Neuronal stem cell (in vitro differentiated cells): ENCODE measurements at regions not wholly inside any gene's neighbourhood (a gene's known extent, or its start where the extent isn't known, plus 50 kb on each side); places are given as distances from the start of the nearest gene placed in this dataset.

ENCODE experiments used
- DNase-seq: peaks from one replicate; pipeline ENCODE4 v3.0.0-alpha.2; 2013; ENCODE audit warnings: low spot score
- H2AFZ ChIP-seq: one replicate; pipeline ENCODE4 v1.6.1; 2013; ENCODE audit warnings: mild to moderate bottlenecking, low read length, inconsistent platforms
- H2AK5ac ChIP-seq: 2 replicates; pipeline ENCODE4 v1.6.1; 2013; ENCODE audit warnings: low read depth, mild to moderate bottlenecking, inconsistent platforms, low read length, moderate library complexity, mixed read lengths
- H2BK120ac ChIP-seq: 2 replicates; pipeline ENCODE4 v1.6.1; 2013; ENCODE audit warnings: low read depth, mild to moderate bottlenecking, inconsistent platforms, low read length, moderate library complexity, mixed read lengths
- H2BK12ac ChIP-seq: one replicate; pipeline ENCODE4 v1.6.1; 2013; ENCODE audit warnings: low read length, inconsistent platforms
- H2BK15ac ChIP-seq: 2 replicates; pipeline ENCODE4 v1.6.1; 2013; ENCODE audit warnings: mild to moderate bottlenecking, low read length, inconsistent platforms, mixed read lengths
- H2BK5ac ChIP-seq: one replicate; pipeline ENCODE4 v1.6.1; 2013; ENCODE audit warnings: inconsistent platforms, mild to moderate bottlenecking, low read length, moderate library complexity
- H3K14ac ChIP-seq: one replicate; pipeline ENCODE4 v1.6.1; 2013; ENCODE audit warnings: low read length, inconsistent platforms
- H3K18ac ChIP-seq: 2 replicates; pipeline ENCODE4 v1.6.1; 2013; ENCODE audit warnings: low read length, inconsistent platforms
- H3K23ac ChIP-seq: 2 replicates; pipeline ENCODE4 v1.6.1; 2013; ENCODE audit warnings: low read depth, mild to moderate bottlenecking, mixed read lengths, low read length, inconsistent platforms; ENCODE audit not compliant: poor library complexity
- H3K27ac ChIP-seq: replicated peaks from 3 replicates; pipeline ENCODE4 v1.5.1; 2013; ENCODE audit warnings: low read length, inconsistent platforms
- H3K27me3 ChIP-seq, 3 experiments: 2 replicates each; pipeline ENCODE4 v1.6.1; 2013; ENCODE audit warnings: low read length in 3 of 3, mild to moderate bottlenecking in 2 of 3, inconsistent platforms in 1 of 3, low read depth in 1 of 3, mixed read lengths in 1 of 3, moderate library complexity in 1 of 3; ENCODE audit not compliant: control insufficient read depth in 3 of 3, insufficient read depth in 3 of 3
- H3K36me3 ChIP-seq, 2 donors: replicated peaks in 1 of 2; 2 replicates each; pipeline ENCODE4 v1.6.1; 2013; ENCODE audit warnings: low read length in 2 of 2; ENCODE audit not compliant: control insufficient read depth in 2 of 2, insufficient read depth in 2 of 2
- H3K4ac ChIP-seq: 2 replicates; pipeline ENCODE4 v1.6.1; 2013; ENCODE audit warnings: inconsistent platforms, mild to moderate bottlenecking, low read length, moderate library complexity
- H3K4me1 ChIP-seq, 2 donors: 1 replicate in 1 of 2; 2 replicates in 1 of 2; pipeline ENCODE4 v1.6.1; 2013; ENCODE audit warnings: low read length in 2 of 2, low read depth in 1 of 2; ENCODE audit not compliant: control insufficient read depth in 2 of 2, insufficient read depth in 1 of 2
- H3K4me2 ChIP-seq: one replicate; pipeline ENCODE4 v1.6.1; 2013; ENCODE audit warnings: mild to moderate bottlenecking, low read length, inconsistent platforms; ENCODE audit not compliant: insufficient read depth, poor library complexity, severe bottlenecking
- H3K4me3 ChIP-seq, 2 donors: 2 replicates each; pipeline ENCODE4 v1.5.1; 2013; ENCODE audit warnings: low read length in 2 of 2, mild to moderate bottlenecking in 2 of 2, inconsistent platforms in 1 of 2, moderate library complexity in 1 of 2
- H3K79me1 ChIP-seq: one replicate; pipeline ENCODE4 v1.6.1; 2013; ENCODE audit warnings: low read depth, mild to moderate bottlenecking, inconsistent platforms, low read length, moderate library complexity
- H3K9ac ChIP-seq: one replicate; pipeline ENCODE4 v1.6.1; 2013; ENCODE audit warnings: mild to moderate bottlenecking, low read depth, low read length, inconsistent platforms; ENCODE audit not compliant: poor library complexity
- H3K9me3 ChIP-seq, 2 donors: replicated peaks in 1 of 2; 2 replicates each; pipeline versions ENCODE3 to v1.6.1; 2013; ENCODE audit warnings: low read length in 2 of 2, mild to moderate bottlenecking in 2 of 2, inconsistent platforms in 1 of 2, low read depth in 1 of 2, mixed read lengths in 1 of 2, moderate library complexity in 1 of 2; ENCODE audit not compliant: control insufficient read depth in 2 of 2, insufficient read depth in 1 of 2
- H4K8ac ChIP-seq: one replicate; pipeline ENCODE4 v1.6.1; 2013; ENCODE audit warnings: low read depth, mild to moderate bottlenecking, inconsistent platforms, low read length, moderate library complexity
- H4K91ac ChIP-seq: one replicate; pipeline ENCODE4 v1.6.1; 2013; ENCODE audit warnings: low read length, low read depth, mild to moderate bottlenecking, inconsistent platforms; ENCODE audit not compliant: poor library complexity
- WGBS, 2 donors: extraction: QIAGEN DNeasy Blood & Tissue Kit; methylation state at CpG; one replicate each; pipeline ENCODE4 v1.1.7; 2013; ENCODE audit warnings: missing lambda C conversion rate in 2 of 2, mixed read lengths in 1 of 2; ENCODE audit not compliant: insufficient read length in 2 of 2, insufficient replicate concordance in 1 of 2; ENCODE audit errors: extremely low coverage in 2 of 2; 5-methylcytosine and 5-hydroxymethylcytosine counted together

DNA sequence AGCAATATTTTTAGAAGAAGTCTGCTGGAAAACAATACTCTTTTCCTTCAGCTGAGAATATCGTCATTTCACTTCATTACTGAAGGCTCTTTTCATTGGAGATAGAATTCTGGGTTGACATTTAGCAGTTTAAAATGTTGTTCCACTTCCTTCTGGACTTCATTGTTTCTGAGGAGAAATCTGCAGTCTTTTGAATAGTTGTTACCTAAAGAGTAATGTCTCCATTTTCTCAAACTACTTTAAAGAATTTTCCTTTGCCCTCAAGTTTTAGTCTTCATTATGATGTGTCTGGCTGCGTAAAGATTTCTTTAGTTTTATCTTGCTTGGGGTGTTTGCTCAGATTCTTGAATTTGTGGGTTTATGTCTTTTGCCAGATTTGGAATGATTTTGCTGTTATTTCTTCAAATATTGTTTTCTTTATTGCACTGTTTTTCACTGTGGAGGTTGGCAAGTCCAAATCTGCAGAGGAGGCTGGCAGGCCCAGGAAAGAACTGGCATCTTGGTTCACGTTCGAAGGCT lies 136.3 kb downstream of the DNAJB6 start:
- no peak overlapping the region for H3K23ac ChIP-seq

DNA sequence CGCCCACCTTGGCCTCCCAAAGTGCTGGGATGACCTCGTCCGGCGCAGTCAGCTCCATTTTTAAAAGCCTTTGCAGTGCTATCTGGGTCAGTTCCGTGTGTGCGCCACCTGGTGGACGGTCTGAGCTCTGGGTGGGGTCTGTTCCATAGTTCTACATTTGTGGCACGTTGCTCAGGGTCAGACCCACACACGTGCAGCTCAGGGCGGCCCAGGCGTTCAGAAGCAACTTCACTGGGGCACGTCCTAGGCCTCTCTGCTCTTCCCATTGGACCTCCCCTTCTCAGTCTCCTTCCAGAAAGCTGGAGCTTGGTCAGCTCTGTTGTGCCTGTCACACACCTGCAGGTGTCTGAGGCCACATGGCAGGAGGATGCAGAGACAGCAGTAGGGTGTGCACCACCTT lies 137.9 kb downstream of the DNAJB6 start:
- Histone ChIP-seq H3K9me3 (peaks cover 13 to 39% of the 10 kb centered on the region in 2 donors), H3K27me3 (peaks cover 0 to 2% (median 0%) of the 10 kb centered on the region in 3 experiments), H3K4me1 (no peaks in the 10 kb centered on the region), H2BK120ac (no peak overlapping the region), H3K4me2 (no peak overlapping the region), H4K8ac (no peak overlapping the region), H2BK12ac (no peak overlapping the region), H3K4ac (no peak overlapping the region), H3K23ac (peak overlapping the region; percentile 67), H3K36me3 (no peaks in the 10 kb centered on the region), H2AK5ac (no peak overlapping the region), H3K18ac (no peak overlapping the region), H3K4me3 (no peak overlapping the region), H2BK5ac (peak overlapping the region; percentile 54), H3K79me1 (peaks cover 3% of the 10 kb centered on the region), H3K27ac (no peak overlapping the region), H3K14ac (no peak overlapping the region), H2BK15ac (no peak overlapping the region), H4K91ac (no peak overlapping the region), H2AFZ (no peak overlapping the region), H3K9ac (no peak overlapping the region)
- no CpG with 5 or more reads among the region's 12 CpGs for WGBS, 2 donors
- no peak for DNase-seq

More for the DNA sequence above, 136.3 kb downstream of the DNAJB6 start:
- Histone ChIP-seq H3K4ac (no peak overlapping the region), H3K4me1 (no peaks in the 10 kb centered on the region), H2BK120ac (no peak overlapping the region), H2AK5ac (no peak overlapping the region), H3K14ac (no peak overlapping the region), H3K4me3 (no peak overlapping the region), H2BK12ac (no peak overlapping the region), H3K27ac (no peak overlapping the region), H4K91ac (no peak overlapping the region), H2AFZ (no peak overlapping the region), H3K18ac (no peak overlapping the region), H4K8ac (no peak overlapping the region), H2BK5ac (no peak overlapping the region), H3K27me3 (peaks cover 0 to 2% (median 0%) of the 10 kb centered on the region in 3 experiments), H3K4me2 (no peak overlapping the region), H3K9me3 (peaks cover 13 to 44% of the 10 kb centered on the region in 2 donors), H3K9ac (no peak overlapping the region), H3K36me3 (no peaks in the 10 kb centered on the region), H3K79me1 (peaks cover 3% of the 10 kb centered on the region), H2BK15ac (no peak overlapping the region)
- DNase-seq = no peak
- no CpG with 5 or more reads among the region's 4 CpGs for WGBS, 2 donors

DNA sequence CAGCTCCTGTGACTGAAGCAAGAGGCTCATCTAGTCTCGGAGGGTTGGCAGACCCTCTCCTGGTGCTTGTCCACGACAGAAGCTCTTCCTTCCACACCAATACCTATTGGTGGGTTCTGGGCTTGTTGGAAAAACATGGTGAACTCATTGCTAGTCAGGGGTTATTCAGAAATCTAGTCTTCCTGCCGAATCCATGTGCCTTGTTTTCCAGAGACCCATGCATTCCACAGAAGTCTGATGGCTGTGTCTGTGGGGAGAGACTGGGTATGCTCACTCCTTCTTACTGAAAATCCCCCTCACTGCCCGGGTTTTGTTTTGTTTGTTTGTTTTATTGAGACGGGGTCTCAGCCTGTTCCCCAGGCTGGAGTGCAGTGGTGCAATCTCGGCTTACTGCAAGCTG lies 138.3 kb downstream of the DNAJB6 start:
- Histone ChIP-seq H3K9me3 (peaks cover 13 to 39% of the 10 kb centered on the region in 2 donors), H2AK5ac (no peak overlapping the region), H3K4ac (no peak overlapping the region), H3K23ac (peak overlapping the region; percentile 67), H3K36me3 (no peaks in the 10 kb centered on the region), H2BK12ac (no peak overlapping the region), H4K8ac (no peak overlapping the region), H3K9ac (no peak overlapping the region), H3K4me1 (no peaks in the 10 kb centered on the region), H3K18ac (no peak overlapping the region), H4K91ac (no peak overlapping the region), H3K4me2 (no peak overlapping the region), H3K4me3 (no peak overlapping the region), H2BK15ac (no peak overlapping the region), H2BK5ac (peak overlapping the region; percentile 54), H2AFZ (no peak overlapping the region), H3K27me3 (peaks cover 0 to 2% (median 0%) of the 10 kb centered on the region in 3 experiments), H3K79me1 (peaks cover 3% of the 10 kb centered on the region), H2BK120ac (no peak overlapping the region), H3K27ac (no peak overlapping the region), H3K14ac (no peak overlapping the region)
- no CpG with 5 or more reads among the region's 6 CpGs for WGBS, 2 donors
- no peak for DNase-seq

DNA sequence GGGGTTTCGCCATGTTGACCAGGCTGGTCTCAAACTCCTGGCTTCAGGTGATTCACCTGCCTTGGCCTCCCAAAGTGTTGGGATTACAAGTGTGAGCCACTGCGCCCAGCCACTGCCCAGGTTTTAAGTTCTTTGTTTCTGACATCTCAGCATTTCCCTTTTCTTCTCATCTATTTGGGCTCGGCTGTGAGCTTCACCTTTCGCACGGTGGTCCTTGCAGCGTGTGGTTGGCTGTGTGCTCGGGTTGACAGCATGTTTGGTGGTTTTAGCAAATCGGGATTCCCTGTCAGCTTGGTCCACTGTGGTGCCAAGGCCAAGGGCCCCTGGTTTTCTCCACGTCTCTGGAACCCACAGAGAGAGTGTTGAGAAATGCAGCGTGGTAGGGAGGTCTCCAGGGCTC lies 138.8 kb downstream of the DNAJB6 start:
- H2AFZ ChIP-seq = no peak overlapping the region
- peaks cover 3% of the 10 kb centered on the region for H3K79me1 ChIP-seq
- H3K27ac ChIP-seq = no peak overlapping the region
- no peaks in the 10 kb centered on the region for H3K36me3 ChIP-seq
- no peak overlapping the region for H3K14ac ChIP-seq
- no peak overlapping the region for H2BK120ac ChIP-seq
- H3K9ac ChIP-seq = no peak overlapping the region
- no peak overlapping the region for H3K4me2 ChIP-seq
- H3K4me3 ChIP-seq = no peak overlapping the region
- peaks cover 13 to 39% of the 10 kb centered on the region in 2 donors for H3K9me3 ChIP-seq
- no peaks in the 10 kb centered on the region for H3K4me1 ChIP-seq
- H3K4ac ChIP-seq = no peak overlapping the region
- H3K23ac ChIP-seq = no peak overlapping the region
- H2BK12ac ChIP-seq = no peak overlapping the region
- WGBS, 2 donors = no CpG with 5 or more reads among the region's 10 CpGs
- no peak overlapping the region for H4K91ac ChIP-seq
- H2BK5ac ChIP-seq = no peak overlapping the region
- peaks cover 0 to 2% (median 0%) of the 10 kb centered on the region in 3 experiments for H3K27me3 ChIP-seq
- DNase-seq = no peak
- H2AK5ac ChIP-seq = no peak overlapping the region
- H4K8ac ChIP-seq = no peak overlapping the region
- no peak overlapping the region for H2BK15ac ChIP-seq
- H3K18ac ChIP-seq = no peak overlapping the region
